Stimulated activated CD4-positive, alpha-beta T cell treated with anti-CD3 and anti-CD28 coated beads, Interleukin-1b, Interleukin-23, amount 100 ng/mL, for 1 hour (primary cell): ENCODE measurements at regions not wholly inside any gene's neighbourhood (a gene's known extent, or its start where the extent isn't known, plus 50 kb on each side); places are given as distances from the start of the nearest gene placed in this dataset.
"Not testable (repeated sequence)": the region's sequence is repeated elsewhere in the genome, so short reads cannot be mapped to it uniquely, and the experiment has no call there.

Experiments used
- DNase-seq, 2 donors: peaks; one replicate each; pipeline ENCODE4 v3.0.0-alpha.2; 2020; ENCODE audit warnings: low read depth in 2 of 2

DNA sequence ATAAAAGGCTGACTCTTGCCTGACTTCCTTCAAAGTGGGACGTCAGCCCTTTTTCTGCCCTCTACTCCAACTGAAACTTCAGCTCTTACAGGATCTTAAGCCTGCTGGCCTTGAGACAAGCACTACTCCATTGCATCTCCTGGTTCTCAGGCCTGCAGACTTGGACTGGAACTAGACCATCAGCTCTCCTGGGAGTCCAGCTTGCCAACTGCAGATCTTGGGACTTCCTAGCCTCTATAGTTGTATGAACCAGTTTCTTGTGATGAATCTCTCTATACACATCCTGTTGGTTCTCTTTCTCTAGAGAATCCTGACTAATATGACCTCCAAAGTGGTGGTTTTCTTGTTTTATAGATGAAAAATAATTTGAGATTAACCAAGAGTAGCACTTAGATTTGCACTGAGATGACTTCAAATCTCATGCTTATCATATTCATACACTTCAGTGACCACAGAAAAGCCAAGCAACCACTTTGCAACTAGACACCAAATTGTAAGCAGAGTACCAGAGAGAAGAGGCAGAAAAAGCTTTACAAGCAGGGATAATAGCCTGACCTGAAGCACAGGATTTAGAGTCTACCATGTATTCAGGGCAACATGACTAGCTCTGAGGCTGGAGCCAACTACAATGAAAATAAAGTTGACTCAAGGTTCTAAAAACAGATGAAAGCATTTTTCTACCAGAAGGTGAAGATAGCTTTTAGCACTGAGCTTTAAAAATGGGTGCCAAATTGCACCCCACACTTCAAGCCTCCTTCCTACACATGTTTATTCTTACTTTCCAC, 661.3 kb upstream of the USP24 start:
- DNase-seq: no peak

DNA sequence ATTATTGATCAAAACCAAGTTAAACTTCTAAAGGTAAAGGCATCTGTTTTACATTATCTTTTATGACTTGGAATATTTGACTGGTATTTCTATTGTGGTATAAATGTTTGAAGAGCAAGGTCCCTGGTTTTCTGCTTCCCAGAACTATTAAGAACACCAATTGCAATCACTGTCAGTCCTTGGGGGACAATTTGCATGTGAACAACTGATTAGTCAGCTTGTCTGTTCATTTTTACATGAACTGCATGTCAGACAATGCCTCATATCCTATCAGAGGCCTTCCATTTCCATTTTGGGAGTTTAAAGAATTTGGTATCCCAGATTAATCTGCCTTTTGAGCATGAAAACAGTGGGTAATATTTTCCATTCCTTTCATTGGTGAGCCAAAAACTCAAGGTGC, 654.9 kb upstream of the USP24 start:
- no peak for DNase-seq

DNA sequence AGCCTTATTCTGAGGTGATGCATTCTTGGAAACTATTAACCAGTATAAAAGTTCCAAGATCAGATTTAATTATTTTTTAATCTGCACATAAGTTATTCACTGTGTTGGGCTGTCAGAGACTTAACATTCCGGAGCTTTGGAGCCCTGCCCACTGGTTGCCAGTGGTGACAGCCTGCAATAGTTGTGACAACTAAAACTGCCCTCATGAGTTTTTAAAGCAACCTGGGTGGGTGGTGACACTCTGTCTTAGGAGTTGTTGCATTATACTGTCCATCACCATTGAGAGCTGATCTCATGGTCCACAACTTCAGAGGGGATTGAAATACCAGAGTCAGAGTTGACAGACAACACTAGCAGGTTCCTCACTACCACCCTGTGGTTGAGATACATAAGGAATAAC, 653.9 kb upstream of the USP24 start:
- DNase-seq: no peak

DNA sequence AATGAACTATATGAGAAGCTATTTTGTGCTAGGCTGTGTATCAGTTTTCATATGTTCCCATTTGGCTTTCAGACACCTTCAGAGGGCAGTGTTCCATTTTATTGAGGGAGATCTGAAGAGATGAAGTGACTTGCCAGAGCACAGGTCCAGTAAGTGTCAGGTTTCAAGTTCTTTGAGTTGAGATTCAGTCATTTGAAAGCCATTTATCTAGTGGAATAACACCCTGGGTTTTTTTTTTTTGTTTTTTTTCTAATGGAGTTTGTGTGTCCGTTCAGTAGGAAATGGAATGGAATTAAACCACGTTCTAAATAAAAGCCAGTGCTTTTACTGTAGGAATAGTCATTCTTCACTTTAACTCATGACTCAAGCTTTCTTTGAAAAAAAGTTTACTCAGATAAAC, 652.9 kb upstream of the USP24 start:
- no peak for DNase-seq

DNA sequence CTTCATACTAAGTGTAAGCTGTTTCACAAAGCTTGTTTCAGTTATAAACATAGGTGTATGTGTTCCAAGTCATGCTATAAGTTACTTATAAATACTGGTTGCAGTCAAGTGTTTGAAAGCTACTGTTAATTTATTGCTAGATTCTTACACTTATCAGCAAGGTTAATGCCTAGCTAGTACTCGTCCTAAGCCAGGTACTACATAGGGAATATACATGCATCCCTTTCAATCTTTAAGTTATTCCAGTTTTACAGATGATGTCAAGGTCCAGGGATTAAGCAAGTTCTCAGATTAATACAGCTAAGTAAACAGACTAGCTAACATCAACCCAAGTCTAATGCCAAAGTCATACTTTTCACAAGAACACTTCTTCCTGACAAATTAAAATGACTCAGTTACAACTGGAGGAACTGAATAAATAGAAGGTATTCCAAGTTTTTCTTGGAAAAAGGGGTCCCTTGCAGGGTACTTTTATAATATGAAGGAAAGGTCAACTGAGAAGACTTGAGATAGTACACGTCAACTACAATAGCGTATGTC, 652.2 kb upstream of the USP24 start:
- no peak for DNase-seq

DNA sequence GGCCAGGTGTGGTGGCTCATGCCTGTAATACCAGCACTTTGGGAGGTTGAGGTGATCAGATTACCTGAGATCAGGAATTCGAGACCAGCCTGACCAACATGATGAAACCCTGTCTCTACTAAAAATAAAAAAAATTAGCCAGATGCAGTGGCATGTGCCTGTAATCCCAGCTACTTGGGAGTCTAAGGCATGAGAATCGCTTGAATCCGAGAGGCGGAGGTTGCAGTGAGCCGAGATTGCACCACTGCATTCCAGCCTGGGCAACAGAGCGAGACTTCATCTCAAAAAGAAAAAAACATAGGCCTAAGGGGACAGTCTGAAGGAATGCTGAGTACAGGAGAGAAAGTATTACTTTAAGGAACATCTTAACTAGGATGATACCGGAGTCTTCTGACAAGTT, 650.6 kb upstream of the USP24 start:
- not testable (repeated sequence) for DNase-seq

DNA sequence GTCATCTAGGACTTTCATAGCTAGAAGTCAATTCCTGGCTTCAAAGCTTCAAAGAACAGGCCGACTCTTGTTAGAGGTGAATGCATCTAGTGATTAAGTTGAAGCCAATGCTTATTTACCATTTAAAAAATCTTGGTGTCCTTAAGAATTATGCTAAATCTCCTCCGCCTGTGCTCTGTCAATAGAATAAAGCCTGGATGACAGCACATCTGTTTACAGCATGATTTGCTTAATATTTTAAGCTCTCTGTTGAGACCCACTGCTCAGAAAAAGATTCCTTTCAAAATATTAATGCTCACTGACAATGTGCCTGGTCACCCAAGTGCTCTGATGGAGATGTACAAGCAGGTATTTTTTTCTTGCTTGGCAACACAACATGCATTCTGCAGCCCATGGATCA, 649.1 kb upstream of the USP24 start:
- DNase-seq: no peak

DNA sequence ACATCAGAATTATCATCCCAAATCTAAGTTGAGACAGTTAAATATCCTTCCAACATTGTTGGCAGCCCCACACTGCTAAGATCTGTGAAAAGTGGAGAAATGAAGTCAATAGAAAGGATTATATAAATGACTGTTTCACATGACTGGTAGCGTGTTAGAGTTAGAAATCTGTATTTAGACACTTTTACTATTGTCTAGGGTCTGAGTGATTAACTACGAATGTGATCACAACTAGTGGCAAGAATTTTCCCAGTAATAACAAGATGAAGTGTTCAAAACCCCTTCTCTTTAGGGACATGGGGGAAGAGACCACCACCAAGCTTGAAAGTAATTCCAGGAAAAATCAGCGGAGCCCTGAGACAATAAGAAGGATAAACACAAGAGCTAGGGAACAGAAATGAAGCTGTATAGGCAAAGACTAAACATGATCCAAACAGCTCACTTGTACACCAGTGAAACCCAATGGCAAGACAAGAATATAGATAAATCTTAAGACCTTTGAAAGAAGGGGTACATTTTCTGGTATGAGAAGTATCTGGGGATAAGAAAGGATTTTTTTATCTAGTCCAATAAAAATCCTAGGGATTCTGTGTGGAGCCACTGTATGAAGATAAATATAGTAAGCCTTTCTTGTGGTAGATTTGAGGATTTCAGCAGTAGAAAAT, 646.6 kb upstream of the USP24 start:
- DNase-seq: no peak

DNA sequence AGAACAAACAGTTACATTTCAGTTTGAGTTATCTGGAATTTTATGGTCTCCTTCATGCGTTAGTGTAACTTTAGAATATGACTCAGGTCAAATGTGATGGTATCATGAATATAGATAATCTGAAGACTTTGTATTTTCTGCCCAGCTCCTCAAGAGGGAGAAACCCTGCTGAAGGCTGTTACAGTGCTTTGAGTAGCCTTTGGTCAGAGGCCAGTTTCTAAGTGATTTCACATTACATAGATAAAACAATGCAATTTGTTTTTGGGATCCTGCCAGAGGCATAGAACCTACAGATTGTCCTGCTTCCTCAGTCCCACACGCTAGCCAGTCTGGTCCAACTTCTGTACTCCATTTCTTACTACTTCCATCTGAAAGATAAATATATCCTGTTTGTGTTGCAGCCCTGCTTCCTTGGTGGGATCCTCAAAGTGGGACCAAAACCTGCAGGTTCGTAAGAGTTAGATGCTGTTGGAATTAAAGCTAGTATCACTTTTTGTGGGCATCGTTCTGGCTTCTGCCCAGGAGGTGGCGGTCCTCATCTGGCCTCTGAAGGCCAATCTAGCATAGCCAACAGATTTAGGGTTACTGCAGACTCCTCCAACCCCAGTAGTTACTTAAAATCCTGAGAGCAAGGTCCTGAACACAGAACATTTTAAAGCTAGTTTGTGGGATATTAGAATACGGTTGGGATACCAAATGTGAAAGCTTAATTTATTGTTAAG, 645.8 kb upstream of the USP24 start:
- DNase-seq: no peak

DNA sequence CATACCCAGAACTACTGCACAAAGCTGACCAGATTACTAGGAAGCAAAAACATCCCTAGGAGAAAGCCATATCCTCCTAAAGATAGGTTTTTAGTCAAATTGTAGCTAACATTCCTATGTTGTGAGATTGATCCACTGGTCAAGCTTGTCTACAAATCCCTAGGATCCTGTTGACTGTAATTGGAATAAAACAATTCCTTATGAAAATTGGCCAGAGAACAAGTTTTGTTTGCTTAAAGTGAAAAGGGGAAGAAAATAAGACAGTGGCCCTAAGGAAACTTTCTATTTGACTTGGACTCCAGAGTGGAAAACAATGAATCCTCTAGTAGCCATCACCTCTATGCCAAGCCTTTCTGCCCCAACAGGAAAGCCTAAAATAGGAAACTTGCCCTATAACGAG, 645.2 kb upstream of the USP24 start:
- DNase-seq: no peak

DNA sequence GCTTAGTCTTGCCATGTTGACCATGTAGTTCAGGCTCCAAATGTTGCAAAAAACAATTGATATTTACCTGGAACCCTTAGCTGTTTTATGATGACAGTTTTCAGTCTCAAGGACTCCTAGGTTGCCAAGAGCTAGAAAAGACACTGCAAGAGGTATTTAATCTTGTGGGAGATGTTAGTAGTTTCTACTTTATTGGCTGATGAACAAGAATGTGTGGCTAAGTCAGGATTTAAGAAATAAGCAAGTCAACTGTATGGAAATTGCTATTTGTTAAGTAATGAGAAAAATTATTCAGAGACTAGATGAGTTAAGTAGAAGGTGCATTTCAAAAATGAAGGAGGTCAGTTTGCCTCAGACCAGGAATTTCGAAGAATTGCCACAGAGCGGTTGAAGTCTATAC, 639.7 kb upstream of the USP24 start:
- DNase-seq: no peak

DNA sequence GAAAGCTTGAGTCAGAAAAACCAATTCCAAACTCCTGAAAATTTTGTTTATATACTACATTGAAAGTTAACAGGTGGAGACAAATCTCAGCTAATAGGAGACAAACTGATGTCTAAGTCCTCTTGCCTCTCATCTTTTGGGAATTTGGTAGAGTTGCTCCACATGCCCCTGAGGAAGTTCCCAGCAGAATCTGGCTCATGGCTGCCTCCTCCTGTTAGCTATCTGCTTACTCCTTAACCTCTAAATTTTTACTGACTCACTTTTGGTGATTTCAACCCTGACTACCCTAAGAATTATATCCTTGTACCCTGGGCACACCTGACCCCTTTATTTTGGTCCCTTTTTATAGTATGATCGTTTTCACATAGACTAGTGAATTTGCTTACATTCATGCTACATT, 633.7 kb upstream of the USP24 start:
- no peak for DNase-seq

DNA sequence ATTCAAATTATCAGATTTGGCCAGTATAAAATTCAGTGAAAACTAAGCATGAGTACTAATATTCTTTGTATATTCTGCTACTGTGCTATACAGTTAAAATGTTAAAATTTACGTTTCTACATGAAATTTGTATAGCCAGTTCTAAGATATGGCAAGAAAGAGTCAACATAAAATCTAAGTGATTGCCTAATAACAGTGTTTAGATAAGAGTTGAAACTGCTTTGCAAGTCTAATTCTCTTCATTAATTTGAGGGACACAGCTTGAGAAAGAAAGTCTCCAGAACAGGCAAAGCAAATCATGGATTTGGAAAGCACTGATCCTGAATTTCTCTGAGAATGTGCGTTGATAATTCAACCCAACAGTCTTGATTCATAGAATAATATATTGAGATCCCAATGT, 630.9 kb upstream of the USP24 start:
- DNase-seq: no peak

DNA sequence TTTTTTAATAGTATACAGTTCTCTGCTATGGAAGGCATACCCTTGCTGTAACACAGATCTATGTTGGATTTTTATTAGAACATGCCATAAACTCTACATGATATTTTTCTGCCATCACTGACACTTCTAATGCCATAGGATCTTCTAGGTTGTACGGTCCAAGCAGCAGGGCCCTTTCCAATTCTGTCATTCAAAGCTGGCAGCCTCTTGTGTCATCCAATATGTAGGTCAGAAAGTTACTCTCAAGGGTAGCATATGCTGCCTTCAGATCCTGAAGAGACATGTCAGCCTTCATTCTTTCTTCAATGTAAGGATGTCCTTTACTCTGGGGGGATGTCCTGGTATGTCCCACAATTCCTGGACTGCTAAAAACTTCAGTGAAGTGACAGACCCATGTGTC, 629.2 kb upstream of the USP24 start:
- no peak for DNase-seq

DNA sequence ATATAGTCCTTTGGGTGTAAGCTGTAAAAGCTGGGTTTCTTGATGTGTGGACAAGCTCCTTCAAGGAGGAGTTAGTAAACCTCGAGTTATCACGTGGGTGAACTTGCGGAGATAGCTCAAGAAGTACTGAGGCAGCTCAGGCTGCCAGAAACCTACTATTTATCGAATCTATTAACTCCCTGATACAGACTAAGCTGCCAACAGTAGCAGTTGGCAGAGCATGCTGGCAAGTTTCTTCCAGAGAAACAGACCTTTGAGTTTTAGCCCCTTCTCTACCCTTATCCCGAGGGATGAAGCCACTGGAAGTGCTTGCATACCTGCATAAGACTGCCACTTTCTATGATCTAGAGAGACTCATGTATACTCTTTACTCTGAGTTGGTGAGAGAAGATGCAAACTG, 624.5 kb upstream of the USP24 start:
- DNase-seq: no peak

DNA sequence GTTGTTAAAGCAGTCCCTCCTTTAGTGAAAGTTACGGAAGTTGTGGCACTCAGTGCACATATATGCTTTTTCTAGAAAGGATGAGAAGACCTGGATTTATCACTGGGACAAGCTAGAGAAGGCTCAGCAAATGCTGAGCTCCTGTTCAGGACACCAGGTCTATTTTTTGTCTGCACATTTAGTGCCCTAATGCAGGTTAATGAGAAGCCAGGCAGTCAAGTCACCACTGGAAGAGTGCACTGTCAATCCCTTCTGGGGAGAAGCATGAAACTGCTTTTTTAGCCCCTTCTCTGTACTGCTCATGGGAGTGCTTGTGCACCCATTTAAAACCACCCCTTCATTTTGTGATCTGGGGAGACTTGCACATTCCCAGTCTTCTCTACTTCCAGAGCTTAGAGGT, 624.1 kb upstream of the USP24 start:
- no peak for DNase-seq

DNA sequence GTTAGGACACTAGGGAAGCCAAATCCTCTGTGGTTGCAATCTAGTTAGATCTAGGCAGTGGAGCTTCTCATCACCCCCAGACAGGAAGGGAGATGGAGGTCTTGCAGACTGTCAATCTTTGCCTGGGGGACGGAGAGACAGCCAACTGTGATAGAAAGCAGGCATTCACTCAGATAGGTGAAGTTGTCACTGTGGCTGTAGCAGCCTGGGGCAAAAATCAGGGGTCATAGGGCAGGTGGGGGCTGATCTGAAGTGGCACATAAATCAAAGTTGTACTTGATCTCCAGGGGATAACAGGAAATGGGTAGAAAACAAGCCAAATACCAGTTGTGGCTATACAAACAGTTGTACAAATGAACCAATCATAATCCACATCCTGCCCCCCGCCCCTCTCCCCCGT, 620.9 kb upstream of the USP24 start:
- DNase-seq: no peak

DNA sequence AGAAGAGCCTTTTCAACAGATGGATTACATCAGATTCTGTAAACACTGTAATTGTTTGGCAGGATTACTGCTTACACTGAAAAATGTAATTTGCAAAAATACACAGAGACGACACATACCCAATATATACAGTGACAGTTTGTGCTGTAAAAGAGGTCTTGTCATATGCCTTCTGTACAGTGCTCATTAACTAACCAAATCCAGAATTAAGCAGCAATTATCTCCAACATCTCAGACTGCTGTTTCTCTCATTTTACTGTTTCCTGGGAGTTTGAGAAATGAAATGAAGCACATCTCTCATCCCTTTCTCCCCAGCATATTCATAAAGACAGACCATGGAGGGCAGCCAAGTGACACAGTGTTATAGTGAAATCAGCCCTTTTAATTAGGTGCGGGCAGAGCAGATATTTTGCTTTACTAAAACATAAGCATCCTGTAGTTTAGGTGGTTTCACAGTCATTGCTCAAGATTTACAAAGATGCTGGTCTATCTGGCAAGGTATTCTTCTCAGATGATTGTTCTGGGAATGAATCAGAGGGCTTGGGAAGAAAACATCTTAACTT, 618.4 kb upstream of the USP24 start:
- DNase-seq: no peak

DNA sequence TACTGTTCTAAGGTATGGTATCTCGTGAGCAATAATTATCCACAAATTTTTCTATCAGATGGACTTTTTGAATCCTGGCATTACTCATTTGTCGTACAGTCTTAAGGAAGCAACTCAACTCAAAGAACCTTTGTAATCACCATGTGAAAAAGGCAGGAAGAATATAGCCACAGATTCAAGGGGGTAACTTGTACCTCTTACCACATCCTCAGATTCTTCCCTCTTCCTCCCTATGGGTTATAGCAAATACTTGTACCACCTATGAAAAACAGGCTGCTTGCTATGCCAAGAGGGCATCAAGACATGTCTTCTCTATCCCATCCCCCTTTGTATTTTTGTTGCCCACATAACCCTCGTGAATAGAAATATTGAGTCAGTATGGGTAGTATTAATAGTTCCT, 616.6 kb upstream of the USP24 start:
- DNase-seq: no peak

DNA sequence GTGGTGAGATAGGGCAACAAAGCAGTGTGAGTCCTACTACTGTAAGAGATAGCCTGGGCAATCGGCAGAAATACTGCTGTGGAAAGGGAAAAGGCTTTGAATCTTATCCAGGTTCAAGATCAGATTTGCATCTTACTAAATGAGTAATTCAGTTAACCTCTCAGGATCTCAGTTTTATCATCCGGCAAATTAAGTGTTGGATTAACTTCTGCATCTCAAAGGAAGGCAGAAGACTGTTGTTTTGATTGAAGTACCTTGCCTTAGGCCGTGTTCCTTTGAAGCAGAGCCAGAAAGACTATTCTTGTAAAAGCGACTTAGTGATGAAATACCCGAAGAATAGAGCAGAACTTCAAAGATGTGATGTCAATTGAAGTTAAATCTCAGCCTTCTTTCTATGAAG, 612.9 kb upstream of the USP24 start:
- DNase-seq: no peak

DNA sequence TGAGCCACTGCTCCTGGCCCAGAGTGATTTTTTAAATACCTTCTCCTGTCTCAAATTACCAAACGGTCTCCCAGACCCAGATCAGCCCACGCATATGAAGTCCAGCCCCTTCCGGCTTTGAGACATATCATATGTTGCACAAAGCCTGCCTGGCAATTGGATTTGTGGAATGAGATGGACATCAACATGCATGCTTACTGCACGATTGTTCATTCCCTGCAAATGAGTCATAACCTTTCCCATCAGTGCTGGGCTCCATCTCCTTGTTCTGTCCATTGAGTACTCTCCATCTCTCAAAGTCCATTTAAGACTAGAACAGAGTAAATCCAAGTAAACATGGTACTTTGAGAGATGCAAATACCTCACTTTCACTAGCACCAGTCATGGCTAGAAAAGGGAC, 612.2 kb upstream of the USP24 start:
- DNase-seq: no peak

DNA sequence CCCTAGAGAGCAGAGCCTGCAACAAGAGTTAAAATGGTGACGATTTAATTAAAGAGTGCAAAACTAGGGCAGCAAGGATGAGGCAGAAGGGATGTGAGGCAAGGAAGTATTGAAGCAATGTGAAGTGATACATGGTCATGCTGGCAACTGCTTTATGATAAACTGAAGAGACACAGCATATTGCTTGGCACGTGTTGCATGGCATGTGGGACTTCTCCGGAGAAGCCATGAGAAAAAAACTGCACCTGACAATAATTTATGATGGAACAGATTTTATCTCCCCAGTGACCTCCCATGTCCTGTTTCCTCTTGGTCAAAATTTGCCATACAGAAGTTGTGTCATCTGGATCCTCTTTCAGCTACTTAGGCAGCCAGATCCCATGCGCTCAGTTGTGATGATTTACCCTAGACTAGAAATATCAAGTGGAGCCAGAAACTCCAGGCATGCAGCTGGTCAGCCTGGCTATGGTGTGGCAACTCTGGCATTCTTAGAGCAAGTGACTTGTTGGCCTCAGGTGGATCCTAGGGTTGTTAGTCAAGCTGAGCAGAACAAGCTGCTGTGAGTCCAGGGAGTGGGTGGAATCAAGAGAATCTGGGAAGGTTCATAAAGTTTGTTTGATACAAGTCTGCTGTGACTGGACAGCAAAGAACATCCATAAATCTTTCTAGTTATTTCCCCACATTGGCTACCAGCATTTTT, 611.4 kb upstream of the USP24 start:
- DNase-seq: no peak
